ENCODE measurements at regions not wholly inside any gene's neighbourhood (a gene's known extent, or its start where the extent isn't known, plus 50 kb on each side); places are given as distances from the start of the nearest gene placed in this dataset.

DNA sequence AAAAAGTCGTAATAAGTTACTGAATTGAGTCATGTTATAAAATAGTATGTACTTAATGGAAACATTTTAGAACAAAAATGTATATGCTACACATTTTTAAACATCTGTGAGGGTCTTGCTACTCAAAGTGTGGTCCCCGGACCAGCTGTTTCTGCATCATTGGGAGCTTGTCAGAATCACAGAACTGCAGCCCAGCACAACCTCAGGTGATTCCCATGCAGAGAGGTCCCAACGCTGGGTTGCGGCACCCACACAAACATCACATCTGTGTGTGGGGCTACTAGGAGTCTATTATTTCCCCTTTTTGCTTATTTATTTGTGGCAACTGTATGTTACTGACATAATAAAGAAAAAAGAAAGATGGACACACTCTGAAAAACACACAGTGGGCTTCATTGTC lies 146.6 kb downstream of the BMS1 start:
- Histone ChIP-seq H3K4me2 (ENCODE audit: insufficient read depth, insufficient read length, low read length) (no peak overlapping the region), H4K91ac (ENCODE audit: insufficient read length, low read depth, low read length) (no peak overlapping the region), H2BK12ac (ENCODE audit: insufficient read length, low read depth, low read length) (no peak overlapping the region), H4K20me1 (ENCODE audit: control insufficient read depth, insufficient read depth, insufficient read length) (no peaks in the 10 kb centered on the region), H3K9ac (ENCODE audit: extremely low read depth, insufficient read length, low read length) (no peak overlapping the region), H3K79me1 (ENCODE audit: insufficient read depth, low read depth, low read length, poor library complexity, severe bottlenecking) (no peaks in the 10 kb centered on the region), H3K4me1 (ENCODE audit: insufficient read depth, low read length) (peaks cover 2% of the 10 kb centered on the region), H2BK120ac (ENCODE audit: low read depth, low read length, poor library complexity, severe bottlenecking) (no peak overlapping the region), H3K23ac (ENCODE audit: insufficient read length, low read depth, low read length) (no peak overlapping the region), H2BK20ac (ENCODE audit: low read depth, low read length, poor library complexity, severe bottlenecking) (no peak overlapping the region), H3K56ac (ENCODE audit: insufficient read length, low read depth, low read length) (no peak overlapping the region), H2AK5ac (ENCODE audit: insufficient read length, low read length) (no peak overlapping the region), H2BK5ac (ENCODE audit: insufficient read length, low read length) (no peak overlapping the region), H3K27ac (ENCODE audit: insufficient read length, low read depth, low read length) (no peak overlapping the region), H3K14ac (ENCODE audit: insufficient read depth, low read length) (no peak overlapping the region), H3K27me3 (ENCODE audit: insufficient read depth, low read length) (no peaks in the 10 kb centered on the region; the same call in 1 of the 2 replicates), H3T11ph (ENCODE audit: low read length) (no peak overlapping the region), H3K4ac (ENCODE audit: low read depth, low read length) (no peak overlapping the region), H2AFZ (ENCODE audit: low read length) (no peak overlapping the region), H3K23me2 (ENCODE audit: insufficient read length, low read depth, low read length, poor library complexity, severe bottlenecking) (peaks cover 11% of the 10 kb centered on the region), H3K18ac (ENCODE audit: insufficient read length, low read depth, low read length) (no peak overlapping the region), H4K5ac (ENCODE audit: insufficient read length, low read depth, low read length) (no peak overlapping the region), H4K8ac (replicated peaks; ENCODE audit: insufficient read length, low read depth, low read length) (no peak overlapping the region), H3K9me3 (ENCODE audit: control insufficient read depth, low read depth, low read length) (no peaks in the 10 kb centered on the region), H2BK15ac (ENCODE audit: low read depth, low read length) (no peak overlapping the region), H3K79me2 (ENCODE audit: insufficient read depth, low read length) (no peaks in the 10 kb centered on the region)
- Mint-ChIP-seq H3K36me3 (ENCODE audit: insufficient read depth in 1 of 3, low read depth in 3 of 3) (no peaks in the 10 kb centered on the region), H3K27me3 (ENCODE audit: low read depth) (peaks cover 41% of the 10 kb centered on the region), H3K4me1 (peaks cover 43 to 54% of the 10 kb centered on the region in 2 experiments), H3K9me3 (peaks cover 0 to 2% of the 10 kb centered on the region in 2 experiments; a peak in 1 of 5 replicates), H3K4me3 (no peak overlapping the region), H3K27ac (no peak overlapping the region)
- 100% methylated on average over 1 of the region's 4 CpGs for WGBS (ENCODE audit: extremely low coverage, insufficient read length, low lambda C conversion rate)
- no peak for DNase-seq
- TF ChIP-seq, protein P1, sequence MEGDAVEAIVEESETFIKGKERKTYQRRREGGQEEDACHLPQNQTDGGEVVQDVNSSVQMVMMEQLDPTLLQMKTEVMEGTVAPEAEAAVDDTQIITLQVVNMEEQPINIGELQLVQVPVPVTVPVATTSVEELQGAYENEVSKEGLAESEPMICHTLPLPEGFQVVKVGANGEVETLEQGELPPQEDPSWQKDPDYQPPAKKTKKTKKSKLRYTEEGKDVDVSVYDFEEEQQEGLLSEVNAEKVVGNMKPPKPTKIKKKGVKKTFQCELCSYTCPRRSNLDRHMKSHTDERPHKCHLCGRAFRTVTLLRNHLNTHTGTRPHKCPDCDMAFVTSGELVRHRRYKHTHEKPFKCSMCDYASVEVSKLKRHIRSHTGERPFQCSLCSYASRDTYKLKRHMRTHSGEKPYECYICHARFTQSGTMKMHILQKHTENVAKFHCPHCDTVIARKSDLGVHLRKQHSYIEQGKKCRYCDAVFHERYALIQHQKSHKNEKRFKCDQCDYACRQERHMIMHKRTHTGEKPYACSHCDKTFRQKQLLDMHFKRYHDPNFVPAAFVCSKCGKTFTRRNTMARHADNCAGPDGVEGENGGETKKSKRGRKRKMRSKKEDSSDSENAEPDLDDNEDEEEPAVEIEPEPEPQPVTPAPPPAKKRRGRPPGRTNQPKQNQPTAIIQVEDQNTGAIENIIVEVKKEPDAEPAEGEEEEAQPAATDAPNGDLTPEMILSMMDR (conservative IDR thresholded peaks at IDR 0.05), result no peak

Measured in H9 (cell line).